Progenitor cell of endocrine pancreas (in vitro differentiated cells): ENCODE measurements at regions not wholly inside any gene's neighbourhood (a gene's known extent, or its start where the extent isn't known, plus 50 kb on each side); places are given as distances from the start of the nearest gene placed in this dataset.

Source experiments
- DNase-seq: peaks from one replicate; pipeline ENCODE4 v3.0.0; 2021; ENCODE audit warnings: low spot score; ENCODE audit not compliant: unreplicated experiment
- H3K27ac Mint-ChIP-seq: 2 replicates; pipeline ENCODE4 v1.8.0; 2021; ENCODE audit warnings: mild to moderate bottlenecking, moderate library complexity, mixed read lengths
- H3K27me3 Mint-ChIP-seq: 2 replicates; pipeline ENCODE4 v1.8.0; 2021; ENCODE audit warnings: mixed read lengths
- H3K36me3 Mint-ChIP-seq: 2 replicates; pipeline ENCODE4 v1.8.0; 2022; ENCODE audit warnings: mixed read lengths; ENCODE audit not compliant: insufficient read depth
- H3K4me1 Mint-ChIP-seq: 2 replicates; pipeline ENCODE4 v1.8.0; 2021; ENCODE audit warnings: low read depth, mixed read lengths
- H3K4me3 Mint-ChIP-seq: 2 replicates; pipeline ENCODE4 v1.8.0; 2021; ENCODE audit warnings: low read depth, mild to moderate bottlenecking, moderate library complexity, mixed read lengths
- H3K9me3 Mint-ChIP-seq: 2 replicates; pipeline ENCODE4 v1.8.0; 2021; ENCODE audit warnings: low read depth, mixed read lengths
- TF ChIP-seq, protein P1 (sequence below): fragments of 200-600 bp; sonication (generic); IDR thresholded peaks from one replicate; pipeline ENCODE4 v1.5.0; 2021; ENCODE audit warnings: antibody characterized with exemption, mild to moderate bottlenecking; ENCODE audit not compliant: unreplicated experiment

DNA sequence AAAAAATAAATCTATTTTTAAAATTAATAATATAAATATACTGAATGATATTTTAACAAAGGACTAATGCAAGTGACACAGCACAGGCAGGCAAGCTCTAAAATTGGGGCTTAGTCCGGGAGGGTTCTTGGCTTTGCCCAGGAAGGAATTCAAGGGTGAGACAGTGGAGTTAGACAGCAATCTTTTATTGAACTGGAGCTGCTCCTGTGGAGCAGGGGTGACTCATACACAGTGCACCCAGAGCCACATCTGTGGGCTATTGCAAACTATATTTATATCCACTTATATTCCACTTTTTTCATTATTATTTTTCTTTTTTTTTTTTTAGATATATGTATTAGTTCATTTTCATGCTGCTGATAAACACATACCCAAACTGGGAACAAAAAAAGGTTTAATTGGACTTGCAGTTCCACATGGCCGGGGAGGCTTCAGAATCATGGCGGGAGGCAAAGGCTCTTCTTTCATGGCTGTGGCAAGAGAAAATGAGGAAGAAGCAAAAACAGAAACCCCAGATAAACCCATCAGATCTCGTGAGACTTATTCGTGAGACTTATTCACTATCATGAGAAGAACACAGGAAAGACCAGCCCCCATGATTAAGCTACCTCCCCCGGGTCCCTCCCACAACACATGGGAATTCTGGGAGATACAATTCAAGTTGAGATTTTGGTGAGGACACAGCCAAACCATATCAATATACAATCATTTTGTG is 437.1 kb downstream of the BCL11A start:
- no peak for DNase-seq
- Mint-ChIP-seq H3K9me3 (peaks cover 43% of the 10 kb centered on the region), H3K4me1 (no peaks in the 10 kb centered on the region), H3K27me3 (no peaks in the 10 kb centered on the region), H3K36me3 (peaks cover 9% of the 10 kb centered on the region), H3K27ac (no peak overlapping the region), H3K4me3 (no peak overlapping the region)
- TF ChIP-seq, protein P1, sequence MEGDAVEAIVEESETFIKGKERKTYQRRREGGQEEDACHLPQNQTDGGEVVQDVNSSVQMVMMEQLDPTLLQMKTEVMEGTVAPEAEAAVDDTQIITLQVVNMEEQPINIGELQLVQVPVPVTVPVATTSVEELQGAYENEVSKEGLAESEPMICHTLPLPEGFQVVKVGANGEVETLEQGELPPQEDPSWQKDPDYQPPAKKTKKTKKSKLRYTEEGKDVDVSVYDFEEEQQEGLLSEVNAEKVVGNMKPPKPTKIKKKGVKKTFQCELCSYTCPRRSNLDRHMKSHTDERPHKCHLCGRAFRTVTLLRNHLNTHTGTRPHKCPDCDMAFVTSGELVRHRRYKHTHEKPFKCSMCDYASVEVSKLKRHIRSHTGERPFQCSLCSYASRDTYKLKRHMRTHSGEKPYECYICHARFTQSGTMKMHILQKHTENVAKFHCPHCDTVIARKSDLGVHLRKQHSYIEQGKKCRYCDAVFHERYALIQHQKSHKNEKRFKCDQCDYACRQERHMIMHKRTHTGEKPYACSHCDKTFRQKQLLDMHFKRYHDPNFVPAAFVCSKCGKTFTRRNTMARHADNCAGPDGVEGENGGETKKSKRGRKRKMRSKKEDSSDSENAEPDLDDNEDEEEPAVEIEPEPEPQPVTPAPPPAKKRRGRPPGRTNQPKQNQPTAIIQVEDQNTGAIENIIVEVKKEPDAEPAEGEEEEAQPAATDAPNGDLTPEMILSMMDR: no peak

DNA sequence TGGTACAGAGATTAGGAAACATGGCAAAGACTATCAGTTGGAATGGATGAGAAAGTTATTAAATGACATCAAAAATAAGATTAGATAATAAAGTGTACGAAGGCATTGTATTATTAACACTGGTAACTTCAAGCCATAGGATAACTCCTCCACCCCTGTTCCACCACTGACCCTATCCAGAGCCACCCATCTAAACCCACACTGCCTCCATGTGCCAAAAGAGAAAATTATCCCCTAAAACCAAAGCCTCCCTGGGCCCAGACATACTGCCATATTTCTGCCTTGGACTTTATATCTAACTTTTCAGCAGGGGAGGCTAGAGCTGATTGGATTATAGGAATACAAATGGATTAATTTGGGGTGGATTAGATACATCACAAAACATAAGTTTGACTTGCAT is 443.7 kb downstream of the BCL11A start:
- Mint-ChIP-seq H3K4me1 (peaks cover 2% of the 10 kb centered on the region), H3K4me3 (no peak overlapping the region), H3K27me3 (no peaks in the 10 kb centered on the region), H3K9me3 (peaks cover 11% of the 10 kb centered on the region), H3K36me3 (peaks cover 1% of the 10 kb centered on the region), H3K27ac (no peak overlapping the region)
- no peak for DNase-seq
- TF ChIP-seq, protein P1: no peak

DNA sequence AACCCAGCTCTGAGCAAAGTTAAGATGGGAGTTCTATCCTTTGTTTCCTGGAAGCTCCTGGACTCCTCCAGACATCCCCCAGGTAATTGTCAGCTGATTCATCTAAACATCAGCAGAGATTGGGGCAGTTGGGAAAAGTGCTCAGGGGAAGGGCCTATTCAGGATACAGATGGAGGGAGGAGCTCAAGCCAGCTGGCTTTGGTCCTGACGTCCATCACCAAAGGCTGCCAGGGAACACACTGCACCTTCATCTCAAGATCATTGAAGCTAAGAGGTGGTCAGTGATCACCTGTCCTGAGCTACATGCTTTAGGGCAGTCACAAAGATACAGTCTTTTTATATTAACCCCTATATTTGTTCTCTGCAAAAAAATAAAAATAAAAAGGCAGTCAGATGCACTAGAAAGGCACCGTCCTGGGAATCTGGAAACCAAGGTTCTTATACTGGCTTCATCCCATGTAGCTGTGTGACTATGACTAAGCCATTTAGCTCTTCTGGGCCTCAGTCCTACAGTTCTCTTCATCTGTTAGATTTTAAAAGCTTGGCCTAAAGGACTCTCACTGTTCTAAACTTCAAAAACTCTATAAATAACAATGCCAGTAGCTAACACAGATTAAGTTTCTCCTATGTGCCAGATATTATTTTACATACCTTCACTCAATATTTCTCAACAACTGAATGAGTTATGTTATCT is 446.5 kb downstream of the BCL11A start:
- Mint-ChIP-seq H3K9me3 (no peaks in the 10 kb centered on the region), H3K4me3 (no peak overlapping the region), H3K4me1 (peaks cover 4% of the 10 kb centered on the region), H3K36me3 (no peaks in the 10 kb centered on the region), H3K27ac (no peak overlapping the region), H3K27me3 (no peaks in the 10 kb centered on the region)
- TF ChIP-seq, protein P1: no peak
- DNase-seq: no peak

DNA sequence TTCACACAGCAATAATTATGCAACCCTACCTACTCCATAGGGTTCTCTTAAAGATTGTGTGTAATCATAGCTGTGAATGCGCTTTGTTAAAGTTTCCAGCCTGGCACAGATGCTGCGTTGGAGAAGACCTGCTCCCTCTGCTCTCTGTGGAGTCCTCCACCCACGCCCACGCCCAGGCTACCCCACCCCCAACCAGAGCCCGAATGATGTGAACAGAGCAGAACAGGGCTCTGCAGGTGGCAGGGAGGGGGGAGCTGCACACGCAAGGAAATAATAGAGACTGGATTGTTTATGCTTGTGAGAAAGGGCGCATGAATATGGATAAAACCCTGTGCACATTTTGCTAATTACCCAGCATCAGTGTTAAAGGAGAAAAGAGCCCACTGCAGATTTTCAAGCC is 447.5 kb downstream of the BCL11A start:
- DNase-seq: no peak
- peaks cover 4% of the 10 kb centered on the region for H3K4me1 Mint-ChIP-seq
- H3K27ac Mint-ChIP-seq: no peak overlapping the region
- H3K4me3 Mint-ChIP-seq: no peak overlapping the region
- no peaks in the 10 kb centered on the region for H3K9me3 Mint-ChIP-seq
- TF ChIP-seq, protein P1: no peak
- no peaks in the 10 kb centered on the region for H3K36me3 Mint-ChIP-seq
- H3K27me3 Mint-ChIP-seq: no peaks in the 10 kb centered on the region

DNA sequence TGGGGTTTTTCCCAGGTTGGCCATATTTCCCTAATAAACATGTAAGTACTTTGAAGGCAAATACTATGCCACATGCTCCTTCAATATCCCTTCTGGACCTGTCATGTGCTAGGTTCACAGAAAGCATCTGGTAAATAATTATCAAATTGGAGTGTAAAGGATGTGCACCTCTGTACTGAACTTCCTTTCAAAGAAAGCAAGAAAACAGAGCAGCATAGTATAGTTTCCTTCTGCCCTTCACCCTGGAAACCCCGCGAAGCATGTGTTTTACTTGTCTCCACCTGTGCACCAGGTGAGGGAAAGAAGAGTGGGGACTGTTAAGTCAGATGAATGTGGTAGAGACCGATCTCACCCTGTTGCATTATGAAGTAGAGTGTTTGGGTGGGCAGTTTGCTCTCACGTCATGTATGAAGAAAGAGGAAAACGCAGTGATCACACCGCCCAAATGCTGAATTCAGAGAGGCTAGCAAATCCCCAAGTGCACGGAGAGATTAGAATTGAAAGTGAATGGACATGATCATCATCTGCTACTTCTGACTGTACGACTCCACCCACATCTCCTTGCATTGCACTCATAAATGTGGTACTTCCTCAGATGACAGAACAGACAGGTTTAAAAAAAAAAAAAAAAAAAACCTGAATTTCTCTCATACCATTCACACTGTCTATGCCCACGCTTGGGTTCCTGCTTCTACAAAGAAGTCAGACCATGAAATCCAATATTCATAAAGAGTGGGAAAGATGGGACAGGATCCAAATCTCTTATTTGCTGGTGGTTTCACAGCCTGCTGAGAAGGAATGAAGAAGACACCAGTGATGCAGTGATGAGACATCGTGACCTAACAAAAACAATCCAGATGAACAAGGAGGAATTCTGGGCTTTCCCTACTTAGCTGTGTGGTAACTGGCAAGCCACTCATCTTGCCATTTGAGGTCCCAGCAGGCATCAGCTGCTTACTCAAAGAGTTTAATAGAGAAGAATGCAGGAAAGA is 448.6 kb downstream of the BCL11A start:
- H3K4me3 Mint-ChIP-seq: no peak overlapping the region
- H3K27ac Mint-ChIP-seq: no peak overlapping the region
- H3K36me3 Mint-ChIP-seq: no peaks in the 10 kb centered on the region
- peaks cover 4% of the 10 kb centered on the region for H3K4me1 Mint-ChIP-seq
- TF ChIP-seq, protein P1: no peak
- no peak for DNase-seq
- H3K27me3 Mint-ChIP-seq: no peaks in the 10 kb centered on the region
- peaks cover 5% of the 10 kb centered on the region for H3K9me3 Mint-ChIP-seq
